CD4-positive, alpha-beta T cell (primary cell): ENCODE measurements at regions not wholly inside any gene's neighbourhood (a gene's known extent, or its start where the extent isn't known, plus 50 kb on each side); places are given as distances from the start of the nearest gene placed in this dataset.

Experiments used
- ATAC-seq: fragments of 200-7000 bp; cut with Tn5 transposase; one replicate; pipeline ENCODE4 v1.10.0; 2022; ENCODE audit warnings: mild to moderate bottlenecking; ENCODE audit not compliant: poor library complexity
- CTCF ChIA-PET: fragments of 350-600 bp; sonication (Branson Sonifier 250); formaldehyde crosslinking; loops from one replicate; lab custom pipeline; 2021; ENCODE audit warnings: antibody characterized with exemption, inconsistent platforms; lab: Charles Lee
- POLR2A ChIA-PET: fragments of 350-600 bp; sonication (Branson Sonifier 250); formaldehyde crosslinking; loops from one replicate; lab custom pipeline; 2021; ENCODE audit warnings: antibody characterized with exemption, inconsistent platforms; lab: Charles Lee
- DNase-seq, 14 experiments: peaks; one replicate each; pipeline ENCODE4 v3.0.0-alpha.2; 2013 to 2020; ENCODE audit warnings: mixed read lengths in 2 of 14
- H3K27ac ChIP-seq, 2 donors: one replicate each; pipeline versions ENCODE4 v1.5.1 to v1.7.0; 2013; ENCODE audit warnings: low read length in 2 of 2, low read depth in 1 of 2, mild to moderate bottlenecking in 1 of 2
- H3K27me3 ChIP-seq, 2 experiments: 1 replicate in 1 of 2; 2 replicates in 1 of 2; pipeline versions ENCODE4 v1.6.1 to v1.7.0; 2013; ENCODE audit warnings: low read length in 2 of 2, control low read depth in 1 of 2, mild to moderate bottlenecking in 1 of 2, moderate library complexity in 1 of 2; ENCODE audit not compliant: insufficient read depth in 2 of 2, control insufficient read depth in 1 of 2
- H3K36me3 ChIP-seq: one replicate; pipeline ENCODE4 v1.6.1; 2013; ENCODE audit warnings: low read length, control low read depth; ENCODE audit not compliant: insufficient read depth
- H3K4me1 ChIP-seq: one replicate; pipeline ENCODE4 v1.6.1; 2013; ENCODE audit warnings: low read length, control low read depth; ENCODE audit not compliant: insufficient read depth
- H3K4me3 ChIP-seq: one replicate; pipeline ENCODE4 v1.5.1; 2013; ENCODE audit warnings: mild to moderate bottlenecking, low read length, moderate library complexity
- H3K9me3 ChIP-seq, 2 experiments: 1 replicate in 1 of 2; 2 replicates in 1 of 2; pipeline versions ENCODE4 v1.6.1 to v1.7.0; 2013; ENCODE audit warnings: low read length in 2 of 2, mild to moderate bottlenecking in 2 of 2, control low read depth in 1 of 2, moderate library complexity in 1 of 2; ENCODE audit not compliant: control insufficient read depth in 1 of 2, insufficient read depth in 1 of 2
- H3K27ac Mint-ChIP-seq: one replicate; pipeline ENCODE4 v1.8.0; 2020; ENCODE audit warnings: mixed read lengths
- H3K27me3 Mint-ChIP-seq: one replicate; pipeline ENCODE4 v1.8.0; 2021; ENCODE audit warnings: mixed read lengths
- H3K36me3 Mint-ChIP-seq: one replicate; pipeline ENCODE4 v1.8.0; 2021; ENCODE audit warnings: low read depth, mixed read lengths
- H3K4me1 Mint-ChIP-seq: one replicate; pipeline ENCODE4 v1.8.0; 2021; ENCODE audit warnings: low read depth, mixed read lengths
- H3K4me3 Mint-ChIP-seq: one replicate; pipeline ENCODE4 v1.8.0; 2020; ENCODE audit warnings: mild to moderate bottlenecking, mixed read lengths
- H3K9me3 Mint-ChIP-seq: one replicate; pipeline ENCODE4 v1.8.0; 2020; ENCODE audit warnings: mixed read lengths
- intact Hi-C, 2 experiments: fragments of 100-400 bp; cut with DNase I in 1 of 2; cut with micrococcal nuclease in 1 of 2; formaldehyde crosslinking; loops; one replicate each; pipeline versions ENCODE4 v1.15.1 to v1.9.0; 2023 to 2025; cut with DNase I, micrococcal nuclease
- TF ChIP-seq, protein P1 (sequence below): fragments of 200-600 bp; IDR thresholded peaks from one replicate; pipeline ENCODE4 v1.8.0; 2022; ENCODE audit warnings: antibody characterized with exemption, mild to moderate bottlenecking

DNA sequence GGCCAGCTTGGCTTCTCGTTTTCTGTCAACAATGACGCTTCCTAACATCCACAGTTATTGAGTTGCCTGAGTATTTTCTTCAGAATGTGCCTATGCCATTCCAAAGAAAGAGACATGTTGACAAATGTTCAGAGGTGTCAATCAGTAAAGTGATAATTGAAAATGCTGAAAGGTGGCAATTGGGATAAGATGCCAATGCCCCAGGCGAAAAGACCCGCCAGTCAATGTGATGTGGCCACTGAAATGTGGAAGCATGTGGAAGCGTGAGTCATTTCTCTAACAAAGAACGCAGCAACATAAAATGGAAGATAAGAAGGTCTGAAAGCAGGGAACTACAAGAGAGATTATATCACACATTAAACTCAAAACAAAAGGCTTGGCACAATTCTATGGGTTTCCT, 882.2 kb upstream of the SLC10A2 start:
- no peak for DNase-seq
- no peaks in the 10 kb centered on the region for H3K36me3 Mint-ChIP-seq
- peaks cover 8% of the 10 kb centered on the region for H3K9me3 Mint-ChIP-seq
- ChIA-PET POLR2A (no interaction called here), CTCF (no interaction called here)
- no peaks in the 10 kb centered on the region for H3K27me3 Mint-ChIP-seq
- H3K27me3 ChIP-seq: no peaks in the 10 kb centered on the region
- no peaks in the 10 kb centered on the region for H3K4me1 ChIP-seq
- H3K4me3 ChIP-seq: no peak overlapping the region
- no peaks in the 10 kb centered on the region for H3K4me1 Mint-ChIP-seq
- TF ChIP-seq, protein P1, sequence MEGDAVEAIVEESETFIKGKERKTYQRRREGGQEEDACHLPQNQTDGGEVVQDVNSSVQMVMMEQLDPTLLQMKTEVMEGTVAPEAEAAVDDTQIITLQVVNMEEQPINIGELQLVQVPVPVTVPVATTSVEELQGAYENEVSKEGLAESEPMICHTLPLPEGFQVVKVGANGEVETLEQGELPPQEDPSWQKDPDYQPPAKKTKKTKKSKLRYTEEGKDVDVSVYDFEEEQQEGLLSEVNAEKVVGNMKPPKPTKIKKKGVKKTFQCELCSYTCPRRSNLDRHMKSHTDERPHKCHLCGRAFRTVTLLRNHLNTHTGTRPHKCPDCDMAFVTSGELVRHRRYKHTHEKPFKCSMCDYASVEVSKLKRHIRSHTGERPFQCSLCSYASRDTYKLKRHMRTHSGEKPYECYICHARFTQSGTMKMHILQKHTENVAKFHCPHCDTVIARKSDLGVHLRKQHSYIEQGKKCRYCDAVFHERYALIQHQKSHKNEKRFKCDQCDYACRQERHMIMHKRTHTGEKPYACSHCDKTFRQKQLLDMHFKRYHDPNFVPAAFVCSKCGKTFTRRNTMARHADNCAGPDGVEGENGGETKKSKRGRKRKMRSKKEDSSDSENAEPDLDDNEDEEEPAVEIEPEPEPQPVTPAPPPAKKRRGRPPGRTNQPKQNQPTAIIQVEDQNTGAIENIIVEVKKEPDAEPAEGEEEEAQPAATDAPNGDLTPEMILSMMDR: no peak
- no peak overlapping the region for H3K27ac Mint-ChIP-seq
- peaks cover 0 to 4% of the 10 kb centered on the region in 2 experiments for H3K9me3 ChIP-seq
- no peaks in the 10 kb centered on the region for H3K36me3 ChIP-seq
- H3K27ac ChIP-seq: no peak overlapping the region
- intact Hi-C loops: no loop called here
- H3K4me3 Mint-ChIP-seq: no peak overlapping the region
- ATAC-seq: no peak

GRCh38 chr13:103945836-103946235, 879.6 kb upstream of the SLC10A2 start:
- H3K36me3 Mint-ChIP-seq: no peaks in the 10 kb centered on the region
- Histone ChIP-seq H3K9me3 (peaks cover 0 to 4% of the 10 kb centered on the region in 2 experiments), H3K27ac (no peak overlapping the region), H3K4me3 (no peak overlapping the region), H3K36me3 (no peaks in the 10 kb centered on the region), H3K4me1 (no peaks in the 10 kb centered on the region), H3K27me3 (no peaks in the 10 kb centered on the region)
- POLR2A ChIA-PET: no interaction called here
- no peak overlapping the region for H3K4me3 Mint-ChIP-seq
- ATAC-seq (no peak), DNase-seq (no peak)
- CTCF ChIA-PET: no interaction called here
- H3K9me3 Mint-ChIP-seq: peaks cover 2% of the 10 kb centered on the region
- no peak overlapping the region for H3K27ac Mint-ChIP-seq
- intact Hi-C loops: no loop called here
- no peaks in the 10 kb centered on the region for H3K4me1 Mint-ChIP-seq
- TF ChIP-seq, protein P1: no peak
- no peaks in the 10 kb centered on the region for H3K27me3 Mint-ChIP-seq

GRCh38 chr13:103941506-103942140, 875.4 kb upstream of the SLC10A2 start:
- Histone ChIP-seq H3K9me3 (no peaks in the 10 kb centered on the region), H3K27ac (no peak overlapping the region), H3K4me1 (no peaks in the 10 kb centered on the region), H3K4me3 (no peak overlapping the region), H3K36me3 (no peaks in the 10 kb centered on the region), H3K27me3 (no peaks in the 10 kb centered on the region)
- TF ChIP-seq, protein P1: no peak
- DNase-seq: no peak
- CTCF ChIA-PET: no interaction called here
- no peaks in the 10 kb centered on the region for H3K27me3 Mint-ChIP-seq
- H3K27ac Mint-ChIP-seq: no peak overlapping the region
- no peaks in the 10 kb centered on the region for H3K9me3 Mint-ChIP-seq
- H3K4me1 Mint-ChIP-seq: no peaks in the 10 kb centered on the region
- intact Hi-C loops: no loop called here
- POLR2A ChIA-PET: no interaction called here
- no peaks in the 10 kb centered on the region for H3K36me3 Mint-ChIP-seq
- no peak overlapping the region for H3K4me3 Mint-ChIP-seq
- no peak for ATAC-seq
